ENCODE measurements at regions not wholly inside any gene's neighbourhood (a gene's known extent, or its start where the extent isn't known, plus 50 kb on each side); places are given as distances from the start of the nearest gene placed in this dataset.
"Not testable (repeated sequence)": the region's sequence is repeated elsewhere in the genome, so short reads cannot be mapped to it uniquely, and the experiment has no call there.

DNA sequence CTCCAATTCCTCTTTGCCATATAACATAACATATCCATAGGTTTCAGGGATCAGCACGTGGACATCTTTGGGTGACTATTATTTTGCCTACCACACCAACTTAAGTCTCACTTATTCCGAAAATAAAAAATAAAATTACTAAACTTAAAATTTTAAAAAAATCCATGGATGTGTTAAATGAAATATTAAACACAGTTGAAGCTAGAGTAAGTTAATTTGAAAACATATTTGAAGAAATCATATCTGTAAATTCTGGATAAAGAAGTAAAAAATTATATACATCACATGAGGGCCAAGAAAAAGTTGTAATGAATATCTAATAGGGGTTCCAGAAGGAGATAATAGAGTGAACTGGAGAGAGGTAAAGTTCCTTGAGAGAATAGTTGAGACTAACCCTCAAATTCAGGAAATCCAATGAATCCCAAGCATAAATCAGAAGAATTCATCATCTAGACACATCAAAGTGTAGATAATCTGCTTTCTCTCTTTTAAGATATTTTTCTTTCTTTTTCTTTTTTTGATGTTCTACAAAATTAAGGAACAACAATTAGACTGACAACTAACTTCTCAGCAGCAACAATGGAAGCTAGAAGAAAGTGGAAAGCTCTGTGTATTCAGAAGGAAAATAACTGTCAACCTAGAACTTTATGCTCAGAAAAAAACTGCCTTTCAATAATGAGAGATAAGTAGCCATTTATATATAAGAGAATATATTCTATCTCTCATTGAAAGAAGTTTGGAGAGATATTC, 147.4 kb downstream of the ABHD5 start:
- no peak for DNase-seq (ENCODE audit: low spot score)

DNA sequence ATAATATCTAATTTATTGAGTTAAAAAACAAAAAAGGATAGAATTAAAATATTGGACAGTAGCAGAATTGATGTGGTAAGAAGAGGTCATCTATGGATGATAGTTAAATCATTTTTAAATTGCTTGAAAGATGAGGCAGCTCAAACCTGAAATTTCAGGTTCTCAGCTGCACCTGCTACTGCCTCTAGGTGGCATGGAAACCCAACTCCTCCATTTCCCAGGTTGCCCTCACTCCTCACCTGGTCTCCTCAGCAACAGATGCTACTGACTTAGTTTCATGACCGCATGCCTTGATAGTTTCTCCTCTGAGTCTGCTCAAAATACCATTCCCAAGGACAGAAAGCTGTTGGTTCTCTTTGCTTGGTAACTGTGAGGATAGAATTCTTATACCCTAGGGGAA, 148.1 kb downstream of the ABHD5 start:
- no peak for DNase-seq (ENCODE audit: low spot score)

GRCh38 chr3:43843386-43843785, 152.6 kb downstream of the ABHD5 start:
- no peak for DNase-seq (ENCODE audit: low spot score)

DNA sequence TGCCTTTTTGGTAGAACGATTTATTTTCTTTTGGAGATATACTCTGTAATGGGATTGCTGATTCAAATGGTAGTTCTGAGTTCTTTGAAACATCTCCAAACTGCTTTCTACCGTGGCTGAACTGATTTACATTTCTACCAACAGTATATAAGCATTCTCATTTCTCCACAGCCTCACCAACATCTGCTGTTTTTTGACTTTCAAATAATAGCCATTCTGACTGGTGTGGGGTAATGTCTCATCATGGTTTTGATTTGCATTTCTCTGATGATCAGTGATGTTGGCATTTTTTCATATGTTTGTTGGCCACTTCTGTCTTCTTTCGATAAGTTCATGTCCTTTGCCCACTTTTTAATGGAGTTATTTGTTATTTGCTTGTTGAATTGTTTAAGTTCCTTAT, 154.0 kb downstream of the ABHD5 start:
- DNase-seq (ENCODE audit: low spot score), result no peak

DNA sequence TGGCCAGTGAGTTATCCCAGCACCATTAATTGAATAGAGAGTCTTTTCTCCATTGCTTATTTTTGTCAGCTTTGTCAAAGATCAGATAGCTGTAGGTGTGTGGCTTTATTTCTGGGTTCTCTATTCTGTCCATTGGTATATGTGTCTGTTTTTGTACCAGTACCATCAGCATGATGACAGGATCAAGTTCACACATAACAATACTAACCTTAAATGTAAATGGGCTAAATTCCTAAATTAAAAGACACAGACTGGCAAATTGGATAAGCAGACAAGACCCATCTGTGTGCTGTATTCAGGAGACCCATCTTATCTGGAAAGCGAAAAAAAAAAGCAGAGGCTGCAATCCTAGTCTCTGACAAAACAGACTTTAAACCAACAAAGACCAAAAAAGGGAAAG, 154.8 kb downstream of the ABHD5 start:
- DNase-seq (ENCODE audit: low spot score), result not testable (repeated sequence)

GRCh38 chr3:43852066-43852465, 161.3 kb downstream of the ABHD5 start:
- DNase-seq (ENCODE audit: low spot score), result no peak

GRCh38 chr3:43854283-43854682, 163.5 kb downstream of the ABHD5 start:
- DNase-seq (ENCODE audit: low spot score), result no peak

DNA sequence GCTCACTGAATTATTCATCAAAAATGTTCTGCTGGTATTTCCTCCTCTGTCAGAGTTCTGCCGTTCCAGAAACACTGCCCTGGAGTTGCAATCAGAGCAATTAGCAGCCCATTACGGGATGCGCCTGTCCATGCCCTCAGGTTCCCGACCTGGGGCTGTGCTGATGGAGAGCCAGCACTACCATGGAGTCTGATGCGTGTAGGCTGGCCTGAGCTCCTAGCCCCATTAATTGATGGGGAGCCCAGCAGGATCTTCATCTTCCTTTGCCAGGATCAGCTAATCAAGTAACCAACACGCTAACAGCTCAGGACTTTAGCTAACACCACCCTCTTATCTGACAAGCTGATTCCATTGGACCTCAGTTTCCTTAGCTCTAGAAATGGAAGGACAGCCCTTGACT, 164.2 kb downstream of the ABHD5 start:
- DNase-seq (ENCODE audit: low spot score), result no peak

DNA sequence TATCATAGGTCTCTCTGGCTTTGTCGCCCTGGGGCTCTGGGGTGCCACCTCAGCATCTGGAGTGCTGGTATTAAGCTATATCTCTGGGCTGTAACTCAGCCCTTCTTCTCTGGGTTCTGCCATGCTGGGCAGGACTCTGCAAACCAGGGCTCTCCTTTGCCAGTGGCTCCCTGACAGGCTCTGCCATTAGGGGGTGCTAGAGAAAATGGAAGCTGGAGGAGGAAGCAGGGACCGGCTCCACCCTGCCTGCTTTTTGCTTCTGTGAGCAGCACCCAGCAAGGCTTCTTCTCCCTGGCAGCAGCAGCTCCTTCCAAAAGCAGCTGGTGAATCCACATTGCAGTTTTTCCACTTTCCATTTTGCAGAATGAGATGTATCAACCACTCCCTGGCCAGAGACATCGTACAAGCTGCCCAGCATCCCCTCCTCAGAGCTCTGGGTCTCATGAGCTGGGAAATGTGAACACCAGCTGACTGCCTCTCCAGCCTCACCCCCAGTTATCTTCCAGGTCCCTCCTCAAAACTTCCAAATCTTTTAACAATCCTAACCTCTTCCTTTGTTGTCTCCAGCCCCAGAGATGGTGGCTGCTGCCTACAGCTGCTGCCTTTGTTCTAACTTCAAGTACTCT, 165.0 kb downstream of the ABHD5 start:
- peak; percentile 58 for DNase-seq (ENCODE audit: low spot score)

GRCh38 chr3:43856351-43856750, 165.6 kb downstream of the ABHD5 start:
- DNase-seq (ENCODE audit: low spot score), result no peak

DNA sequence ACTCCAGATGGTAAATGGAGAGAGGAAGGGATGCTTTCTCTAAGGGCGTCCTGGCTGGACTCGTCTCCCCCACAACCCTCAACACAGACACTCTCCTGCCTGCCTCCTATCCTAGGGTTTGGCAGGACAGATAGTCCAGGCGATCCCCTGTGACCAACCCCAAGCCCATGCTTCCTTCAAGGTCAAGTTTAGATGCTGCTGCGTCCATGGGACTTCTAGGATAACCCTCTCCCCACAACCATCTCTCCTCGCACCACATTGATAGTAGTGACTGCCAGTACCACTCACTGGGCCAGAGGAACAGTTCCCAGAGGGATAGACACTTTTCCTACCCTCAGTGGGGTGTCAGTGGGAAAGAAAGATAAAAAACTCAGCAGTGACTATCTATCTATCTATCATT, 166.0 kb downstream of the ABHD5 start:
- DNase-seq (ENCODE audit: low spot score), result no peak

GRCh38 chr3:43857361-43858293, 166.9 kb downstream of the ABHD5 start:
- no peak for DNase-seq (ENCODE audit: low spot score)

DNA sequence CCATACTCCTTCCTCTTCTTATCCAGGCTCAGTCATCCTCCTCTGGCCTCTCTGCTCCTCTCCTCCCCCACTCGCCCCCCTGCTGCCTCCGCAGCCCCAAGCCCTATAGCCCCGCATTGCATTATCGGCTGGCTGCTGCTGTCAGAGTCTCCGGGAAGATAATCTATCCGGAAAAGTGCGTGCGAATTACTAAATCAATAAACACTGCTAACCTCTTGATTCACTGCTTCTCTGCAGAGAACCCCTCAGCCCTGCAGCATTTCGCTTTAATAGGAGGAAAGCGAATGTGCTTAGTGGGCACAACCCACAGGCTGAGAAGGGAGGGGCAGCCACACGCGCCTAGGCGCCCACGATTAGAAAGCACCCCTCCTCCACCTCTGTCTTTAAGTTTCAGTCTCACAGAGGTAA, 167.6 kb downstream of the ABHD5 start:
- no peak for DNase-seq (ENCODE audit: low spot score)

- DNase-seq (ENCODE audit: low spot score), result no peak
Observed at GRCh38 chr3:43859766-43860165, 169.0 kb downstream of the ABHD5 start.

GRCh38 chr3:43861635-43862034, 170.9 kb downstream of the ABHD5 start:
- DNase-seq (ENCODE audit: low spot score), result no peak

GRCh38 chr3:43862470-43862869, 171.7 kb downstream of the ABHD5 start:
- no peak for DNase-seq (ENCODE audit: low spot score)

- no peak for DNase-seq (ENCODE audit: low spot score)
Observed at GRCh38 chr3:43862992-43863805, 172.5 kb downstream of the ABHD5 start.

GRCh38 chr3:43863966-43864933, 173.5 kb downstream of the ABHD5 start:
- no peak for DNase-seq (ENCODE audit: low spot score)

GRCh38 chr3:43865351-43865750, 174.6 kb downstream of the ABHD5 start:
- DNase-seq (ENCODE audit: low spot score), result no peak

DNA sequence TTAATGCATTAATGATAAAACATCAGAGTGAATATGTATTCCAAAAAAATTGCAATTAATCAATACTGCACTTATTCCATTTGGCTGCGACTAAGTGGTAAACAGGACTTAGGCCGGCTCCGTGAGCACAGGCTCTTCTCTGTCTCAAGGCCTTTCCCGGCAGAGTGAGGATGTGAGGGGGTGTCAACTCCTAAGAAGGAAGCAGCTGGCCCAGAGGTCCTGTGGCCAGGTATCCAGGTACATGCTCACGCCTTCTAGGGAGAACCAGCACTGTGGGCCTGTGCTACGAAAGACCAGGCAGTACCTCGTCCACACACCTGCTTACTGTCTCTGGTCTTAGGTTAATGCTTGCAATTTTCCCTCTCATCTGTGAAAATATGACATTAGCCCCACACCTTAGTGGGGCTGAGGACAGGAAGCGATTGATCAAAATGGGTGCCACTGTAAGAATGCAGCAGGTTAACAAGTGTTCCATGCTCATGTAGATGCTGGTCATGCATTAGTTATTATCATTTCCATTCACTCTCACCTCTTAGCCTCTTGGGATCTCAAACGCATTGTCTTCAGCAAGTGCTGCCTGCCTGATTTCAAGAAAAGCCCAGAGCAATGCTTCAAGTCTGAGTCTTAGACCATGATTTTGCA, 175.3 kb downstream of the ABHD5 start:
- no peak for DNase-seq (ENCODE audit: low spot score)
